ENCODE measurements at regions not wholly inside any gene's neighbourhood (a gene's known extent, or its start where the extent isn't known, plus 50 kb on each side); places are given as distances from the start of the nearest gene placed in this dataset.

- Histone ChIP-seq H3K4me1 (ENCODE audit: control insufficient read depth, low read length) (no peaks in the 10 kb centered on the region), H3F3A (ENCODE audit: control insufficient read depth, insufficient read depth) (no peaks in the 10 kb centered on the region), H3K27ac (ENCODE audit: low read depth, low read length) (no peak overlapping the region), H3K4me3 (ENCODE audit: low read length) (no peak overlapping the region), H3K9me2 (replicated peaks; ENCODE audit: control insufficient read depth, low read length) (no peaks in the 10 kb centered on the region), H3K9me3 (ENCODE audit: control insufficient read depth, insufficient read depth, low read length) (no peaks in the 10 kb centered on the region), H4K20me1 (ENCODE audit: control insufficient read depth, insufficient read depth, low read depth, low read length) (no peaks in the 10 kb centered on the region), H3K4me2 (ENCODE audit: low read length) (no peak overlapping the region), H3K36me3 (ENCODE audit: control insufficient read depth, low read length) (no peaks in the 10 kb centered on the region), H3K27me3 (ENCODE audit: control insufficient read depth, low read length) (no peaks in the 10 kb centered on the region), H3K79me2 (ENCODE audit: control insufficient read depth, low read length) (no peaks in the 10 kb centered on the region)
- TF ChIP-seq CTCF (IDR thresholded peaks at IDR 0.05; ENCODE audit: low read depth, low read length, poor library complexity, severe bottlenecking) (no peak), EZH2phosphoT487 (IDR thresholded peaks at IDR 0.05; ENCODE audit: borderline replicate concordance, low read length) (no peak)
Observed at GRCh38 chr3:156030723-156031122, 89.7 kb upstream of the KCNAB1 start.

GRCh38 chr3:156033428-156033827 is 87.0 kb upstream of the KCNAB1 start:
- no peak overlapping the region for H3K4me2 ChIP-seq (ENCODE audit: low read length)
- H3K27ac ChIP-seq (ENCODE audit: low read depth, low read length), result no peak overlapping the region
- H3K36me3 ChIP-seq (ENCODE audit: control insufficient read depth, low read length), result no peaks in the 10 kb centered on the region
- H3K9me2 ChIP-seq (replicated peaks; ENCODE audit: control insufficient read depth, low read length), result no peaks in the 10 kb centered on the region
- H3K79me2 ChIP-seq (ENCODE audit: control insufficient read depth, low read length), result no peaks in the 10 kb centered on the region
- H4K20me1 ChIP-seq (ENCODE audit: control insufficient read depth, insufficient read depth, low read depth, low read length), result no peaks in the 10 kb centered on the region
- H3F3A ChIP-seq (ENCODE audit: control insufficient read depth, insufficient read depth), result no peaks in the 10 kb centered on the region
- H3K4me1 ChIP-seq (ENCODE audit: control insufficient read depth, low read length), result no peaks in the 10 kb centered on the region
- H3K4me3 ChIP-seq (ENCODE audit: low read length), result no peak overlapping the region
- H3K9me3 ChIP-seq (ENCODE audit: control insufficient read depth, insufficient read depth, low read length), result no peaks in the 10 kb centered on the region
- no peaks in the 10 kb centered on the region for H3K27me3 ChIP-seq (ENCODE audit: control insufficient read depth, low read length)
- TF ChIP-seq EZH2phosphoT487 (IDR thresholded peaks at IDR 0.05; ENCODE audit: borderline replicate concordance, low read length), result no peak

- TF ChIP-seq EZH2phosphoT487 (IDR thresholded peaks at IDR 0.05; ENCODE audit: borderline replicate concordance, low read length), result no peak
- no peak for TF ChIP-seq CTCF (IDR thresholded peaks at IDR 0.05; ENCODE audit: low read depth, low read length, poor library complexity, severe bottlenecking)
- Histone ChIP-seq H3K27me3 (ENCODE audit: control insufficient read depth, low read length) (no peaks in the 10 kb centered on the region), H3K4me2 (ENCODE audit: low read length) (no peak overlapping the region), H3K4me1 (ENCODE audit: control insufficient read depth, low read length) (no peaks in the 10 kb centered on the region), H3K27ac (ENCODE audit: low read depth, low read length) (no peak overlapping the region), H3K4me3 (ENCODE audit: low read length) (no peak overlapping the region), H3K9me2 (replicated peaks; ENCODE audit: control insufficient read depth, low read length) (no peaks in the 10 kb centered on the region), H4K20me1 (ENCODE audit: control insufficient read depth, insufficient read depth, low read depth, low read length) (no peaks in the 10 kb centered on the region), H3F3A (ENCODE audit: control insufficient read depth, insufficient read depth) (no peaks in the 10 kb centered on the region), H3K36me3 (ENCODE audit: control insufficient read depth, low read length) (no peaks in the 10 kb centered on the region), H3K79me2 (ENCODE audit: control insufficient read depth, low read length) (no peaks in the 10 kb centered on the region), H3K9me3 (ENCODE audit: control insufficient read depth, insufficient read depth, low read length) (no peaks in the 10 kb centered on the region)
Observed at GRCh38 chr3:156035158-156035557, 85.2 kb upstream of the KCNAB1 start.

GRCh38 chr3:156036258-156037053 is 83.9 kb upstream of the KCNAB1 start:
- no peak for TF ChIP-seq EZH2phosphoT487 (IDR thresholded peaks at IDR 0.05; ENCODE audit: borderline replicate concordance, low read length)
- TF ChIP-seq CTCF (IDR thresholded peaks at IDR 0.05; ENCODE audit: low read depth, low read length, poor library complexity, severe bottlenecking), result no peak
- no peaks in the 10 kb centered on the region for H4K20me1 ChIP-seq (ENCODE audit: control insufficient read depth, insufficient read depth, low read depth, low read length)
- no peaks in the 10 kb centered on the region for H3F3A ChIP-seq (ENCODE audit: control insufficient read depth, insufficient read depth)
- H3K4me1 ChIP-seq (ENCODE audit: control insufficient read depth, low read length), result no peaks in the 10 kb centered on the region
- H3K27ac ChIP-seq (ENCODE audit: low read depth, low read length), result no peak overlapping the region
- H3K9me3 ChIP-seq (ENCODE audit: control insufficient read depth, insufficient read depth, low read length), result no peaks in the 10 kb centered on the region
- H3K4me3 ChIP-seq (ENCODE audit: low read length), result no peak overlapping the region
- H3K36me3 ChIP-seq (ENCODE audit: control insufficient read depth, low read length), result no peaks in the 10 kb centered on the region
- H3K4me2 ChIP-seq (ENCODE audit: low read length), result no peak overlapping the region
- H3K9me2 ChIP-seq (replicated peaks; ENCODE audit: control insufficient read depth, low read length), result no peaks in the 10 kb centered on the region
- H3K79me2 ChIP-seq (ENCODE audit: control insufficient read depth, low read length), result no peaks in the 10 kb centered on the region
- H3K27me3 ChIP-seq (ENCODE audit: control insufficient read depth, low read length), result no peaks in the 10 kb centered on the region
